Endodermal cell (in vitro differentiated cells): ENCODE measurements at regions not wholly inside any gene's neighbourhood (a gene's known extent, or its start where the extent isn't known, plus 50 kb on each side); places are given as distances from the start of the nearest gene placed in this dataset.

ENCODE experiments used
- DNase-seq: peaks from one replicate; pipeline ENCODE4 v3.0.0-alpha.2; 2017
- H3K27ac ChIP-seq: 2 replicates; pipeline ENCODE4 v1.5.1; 2013; ENCODE audit warnings: mild to moderate bottlenecking, low read depth, low read length, moderate library complexity
- H3K27me3 ChIP-seq: 2 replicates; pipeline ENCODE4 v1.6.1; 2013; ENCODE audit warnings: mild to moderate bottlenecking, low read length, moderate library complexity; ENCODE audit not compliant: insufficient read depth, control insufficient read depth, poor library complexity, severe bottlenecking
- H3K36me3 ChIP-seq: 2 replicates; pipeline ENCODE4 v1.7.0; 2013; ENCODE audit warnings: mild to moderate bottlenecking, low read length, moderate library complexity; ENCODE audit not compliant: control insufficient read depth, insufficient read depth
- H3K4me1 ChIP-seq: one replicate; pipeline ENCODE4 v1.7.0; 2013; ENCODE audit warnings: low read length; ENCODE audit not compliant: control insufficient read depth, insufficient read depth
- H3K4me3 ChIP-seq: 2 replicates; pipeline ENCODE4 v1.5.1; 2013; ENCODE audit warnings: mild to moderate bottlenecking, low read length, moderate library complexity
- H3K9ac ChIP-seq: 2 replicates; pipeline ENCODE4 v1.6.1; 2013; ENCODE audit warnings: mild to moderate bottlenecking, low read length, moderate library complexity; ENCODE audit not compliant: poor library complexity, severe bottlenecking; ENCODE audit errors: extremely low read depth
- H3K9me3 ChIP-seq: 2 replicates; pipeline ENCODE4 v1.6.1; 2013; ENCODE audit warnings: mild to moderate bottlenecking, low read length, moderate library complexity; ENCODE audit not compliant: control insufficient read depth
- H3K27ac Mint-ChIP-seq: 2 replicates; pipeline ENCODE4 v1.8.0; 2020; ENCODE audit warnings: mixed read lengths
- H3K27me3 Mint-ChIP-seq: 2 replicates; pipeline ENCODE4 v1.8.0; 2021; ENCODE audit warnings: mild to moderate bottlenecking, mixed read lengths; ENCODE audit not compliant: insufficient read depth
- H3K36me3 Mint-ChIP-seq: 2 replicates; pipeline ENCODE4 v1.8.0; 2020; ENCODE audit warnings: low read depth, mixed read lengths
- H3K4me1 Mint-ChIP-seq: 2 replicates; pipeline ENCODE4 v1.8.0; 2020; ENCODE audit warnings: mixed read lengths
- H3K4me3 Mint-ChIP-seq: 2 replicates; pipeline ENCODE4 v1.8.0; 2020; ENCODE audit warnings: mild to moderate bottlenecking, moderate library complexity, mixed read lengths
- H3K9me3 Mint-ChIP-seq: 2 replicates; pipeline ENCODE4 v1.8.0; 2020; ENCODE audit warnings: mild to moderate bottlenecking, mixed read lengths
- WGBS, 2 experiments: methylation state at CpG; one replicate each; pipeline versions ENCODE4 v1.1.5 to v1.1.7; 2013; ENCODE audit warnings: missing lambda C conversion rate in 2 of 2, mixed read lengths in 1 of 2; ENCODE audit not compliant: insufficient coverage in 1 of 2, insufficient read length in 1 of 2; 5-methylcytosine and 5-hydroxymethylcytosine counted together
- TF ChIP-seq, protein P1 (sequence below): fragments of 200-600 bp; sonication (generic); conservative IDR thresholded peaks from 2 replicates; pipeline ENCODE4 v1.5.0; 2021; ENCODE audit warnings: antibody characterized with exemption, mild to moderate bottlenecking

DNA sequence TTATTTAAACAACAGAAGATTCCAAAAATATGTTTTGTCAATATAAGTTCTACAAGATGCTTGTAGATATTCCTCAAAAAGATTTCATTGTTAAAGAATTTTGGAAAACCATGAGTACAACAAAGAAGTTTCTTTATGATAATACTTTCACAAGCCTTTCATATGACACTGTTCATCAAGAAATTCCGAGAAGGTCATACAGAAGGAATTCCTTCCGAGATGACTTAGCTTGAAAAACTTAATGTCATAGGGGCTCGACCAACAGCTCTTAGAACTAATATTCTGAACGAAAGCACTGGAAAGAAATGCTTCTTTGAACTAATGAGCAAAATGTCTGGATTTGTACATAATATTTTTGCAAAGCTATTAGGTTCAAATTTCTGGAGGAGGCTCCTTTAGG is 403.4 kb downstream of the KLF5 start:
- Mint-ChIP-seq H3K36me3 (no peaks in the 10 kb centered on the region), H3K9me3 (peaks cover 2% of the 10 kb centered on the region), H3K4me3 (no peak overlapping the region), H3K27me3 (no peaks in the 10 kb centered on the region), H3K27ac (no peak overlapping the region), H3K4me1 (peaks cover 6% of the 10 kb centered on the region)
- Histone ChIP-seq H3K9me3 (no peaks in the 10 kb centered on the region), H3K4me3 (no peak overlapping the region), H3K9ac (no peak overlapping the region), H3K27ac (no peak overlapping the region), H3K27me3 (no peaks in the 10 kb centered on the region), H3K36me3 (no peaks in the 10 kb centered on the region), H3K4me1 (no peaks in the 10 kb centered on the region)
- WGBS, 2 experiments = 82 to 93% methylated on average over 4 of the region's 4 CpGs
- no peak for DNase-seq
- TF ChIP-seq, protein P1, sequence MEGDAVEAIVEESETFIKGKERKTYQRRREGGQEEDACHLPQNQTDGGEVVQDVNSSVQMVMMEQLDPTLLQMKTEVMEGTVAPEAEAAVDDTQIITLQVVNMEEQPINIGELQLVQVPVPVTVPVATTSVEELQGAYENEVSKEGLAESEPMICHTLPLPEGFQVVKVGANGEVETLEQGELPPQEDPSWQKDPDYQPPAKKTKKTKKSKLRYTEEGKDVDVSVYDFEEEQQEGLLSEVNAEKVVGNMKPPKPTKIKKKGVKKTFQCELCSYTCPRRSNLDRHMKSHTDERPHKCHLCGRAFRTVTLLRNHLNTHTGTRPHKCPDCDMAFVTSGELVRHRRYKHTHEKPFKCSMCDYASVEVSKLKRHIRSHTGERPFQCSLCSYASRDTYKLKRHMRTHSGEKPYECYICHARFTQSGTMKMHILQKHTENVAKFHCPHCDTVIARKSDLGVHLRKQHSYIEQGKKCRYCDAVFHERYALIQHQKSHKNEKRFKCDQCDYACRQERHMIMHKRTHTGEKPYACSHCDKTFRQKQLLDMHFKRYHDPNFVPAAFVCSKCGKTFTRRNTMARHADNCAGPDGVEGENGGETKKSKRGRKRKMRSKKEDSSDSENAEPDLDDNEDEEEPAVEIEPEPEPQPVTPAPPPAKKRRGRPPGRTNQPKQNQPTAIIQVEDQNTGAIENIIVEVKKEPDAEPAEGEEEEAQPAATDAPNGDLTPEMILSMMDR = no peak

DNA sequence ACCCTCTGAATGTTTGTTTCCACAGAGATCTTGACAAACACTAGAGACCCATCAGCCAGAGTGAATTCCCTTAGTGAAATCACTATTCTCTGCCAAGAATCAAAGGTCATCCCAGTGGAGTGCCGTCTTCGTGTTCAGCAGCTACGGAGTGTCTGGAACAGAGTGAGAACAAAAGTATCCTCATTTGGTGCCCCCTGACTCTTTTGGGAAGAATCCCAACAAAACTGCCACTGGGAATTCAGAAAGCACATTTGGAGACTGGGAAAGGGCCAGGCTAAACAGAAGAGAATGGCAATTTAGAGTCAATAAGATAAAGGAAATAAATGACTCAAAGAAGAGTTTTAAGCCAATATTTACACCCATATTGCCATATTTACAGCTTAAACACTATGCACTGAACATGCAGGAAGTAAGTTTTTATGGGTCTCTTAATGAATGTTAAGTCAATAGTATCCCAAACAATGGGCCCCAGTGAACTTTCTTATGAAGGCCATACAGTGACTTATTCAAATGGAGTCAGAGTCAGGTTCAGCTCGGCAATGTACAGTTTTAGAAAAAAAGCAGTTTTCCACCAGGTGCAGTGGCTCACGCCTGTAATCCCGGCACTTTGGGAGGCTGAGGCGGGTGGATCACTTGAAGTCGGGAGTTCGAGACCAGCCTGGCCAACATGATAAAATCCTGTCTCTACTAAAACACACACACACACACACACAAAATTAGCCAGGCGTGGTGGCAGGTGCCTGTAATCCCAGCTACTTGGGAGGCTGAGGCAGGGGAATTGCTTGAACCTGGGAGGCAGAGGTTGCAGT is 392.6 kb downstream of the KLF5 start:
- H3K4me3 ChIP-seq = no peak overlapping the region
- H3K4me1 ChIP-seq = no peaks in the 10 kb centered on the region
- H3K9ac ChIP-seq = no peak overlapping the region
- H3K9me3 ChIP-seq = no peaks in the 10 kb centered on the region
- Mint-ChIP-seq H3K27me3 (no peaks in the 10 kb centered on the region), H3K36me3 (no peaks in the 10 kb centered on the region), H3K4me1 (no peaks in the 10 kb centered on the region), H3K27ac (no peak overlapping the region), H3K4me3 (no peak overlapping the region), H3K9me3 (peaks cover 5% of the 10 kb centered on the region)
- H3K36me3 ChIP-seq = no peaks in the 10 kb centered on the region
- TF ChIP-seq, protein P1 = no peak
- no peak for DNase-seq
- H3K27ac ChIP-seq = no peak overlapping the region
- WGBS, 2 experiments = 69 to 82% methylated on average over 6 to 10 of the region's 10 CpGs
- H3K27me3 ChIP-seq = no peaks in the 10 kb centered on the region

DNA sequence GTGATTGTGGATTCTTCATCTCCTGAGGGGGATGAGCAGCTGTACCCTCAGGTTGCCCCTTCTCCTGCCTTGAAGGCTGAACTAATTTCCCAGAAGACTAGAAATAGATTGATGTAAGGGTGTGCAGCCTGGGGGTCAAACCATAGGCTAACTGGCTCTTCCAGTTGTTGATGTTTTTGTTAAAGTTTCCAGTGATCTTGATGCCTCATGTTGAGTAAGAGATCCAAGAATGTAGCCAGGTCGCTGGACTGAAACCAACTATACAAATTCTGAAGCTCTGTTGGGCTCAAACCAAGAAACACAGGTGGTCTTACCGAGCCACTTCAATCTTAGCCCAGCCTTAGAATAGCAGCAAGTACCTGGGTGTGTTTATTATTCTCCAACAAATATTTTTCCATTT is 391.8 kb downstream of the KLF5 start:
- no peak overlapping the region for H3K27ac ChIP-seq
- H3K9ac ChIP-seq = no peak overlapping the region
- no peaks in the 10 kb centered on the region for H3K27me3 ChIP-seq
- DNase-seq = no peak
- no peak overlapping the region for H3K4me3 Mint-ChIP-seq
- H3K4me1 Mint-ChIP-seq = no peaks in the 10 kb centered on the region
- H3K27me3 Mint-ChIP-seq = peaks cover 2% of the 10 kb centered on the region
- no peak overlapping the region for H3K27ac Mint-ChIP-seq
- no peaks in the 10 kb centered on the region for H3K4me1 ChIP-seq
- H3K9me3 Mint-ChIP-seq = peaks cover 9% of the 10 kb centered on the region
- TF ChIP-seq, protein P1 = no peak
- 90 to 100% methylated on average over 1 to 2 of the region's 2 CpGs for WGBS, 2 experiments
- H3K36me3 Mint-ChIP-seq = no peaks in the 10 kb centered on the region
- H3K4me3 ChIP-seq = no peak overlapping the region
- no peaks in the 10 kb centered on the region for H3K9me3 ChIP-seq
- no peaks in the 10 kb centered on the region for H3K36me3 ChIP-seq
